ENCODE measurements at regions not wholly inside any gene's neighbourhood (a gene's known extent, or its start where the extent isn't known, plus 50 kb on each side); places are given as distances from the start of the nearest gene placed in this dataset.
"Not testable (repeated sequence)": the region's sequence is repeated elsewhere in the genome, so short reads cannot be mapped to it uniquely, and the experiment has no call there.

- no peak for TF ChIP-seq CTCF (IDR thresholded peaks at IDR 0.05; ENCODE audit: insufficient read depth, low read length, poor library complexity, severe bottlenecking)
- no peak for DNase-seq (ENCODE audit: low read depth)
- no peak overlapping the region for H3K4me3 ChIP-seq (ENCODE audit: low read depth, low read length)
- no peaks in the 10 kb centered on the region for H3K36me3 ChIP-seq (ENCODE audit: control insufficient read depth, insufficient read depth, low read length)
- no peaks in the 10 kb centered on the region for H3K27me3 ChIP-seq (ENCODE audit: control insufficient read depth, insufficient read depth, low read length)
Measured at GRCh38 chr3:191020730-191021396, 158.4 kb upstream of the GMNC start.

- no peaks in the 10 kb centered on the region for H3K27me3 ChIP-seq (ENCODE audit: control insufficient read depth, insufficient read depth, low read length)
- H3K4me3 ChIP-seq (ENCODE audit: low read depth, low read length), result no peak overlapping the region
- H3K36me3 ChIP-seq (ENCODE audit: control insufficient read depth, insufficient read depth, low read length), result no peaks in the 10 kb centered on the region
- DNase-seq (ENCODE audit: low read depth), result no peak
- no peak for TF ChIP-seq CTCF (IDR thresholded peaks at IDR 0.05; ENCODE audit: insufficient read depth, low read length, poor library complexity, severe bottlenecking)
Measured at GRCh38 chr3:191019855-191020254, 157.4 kb upstream of the GMNC start.

GRCh38 chr3:191015960-191016359, 153.5 kb upstream of the GMNC start:
- H3K4me3 ChIP-seq (ENCODE audit: low read depth, low read length); H3K36me3 ChIP-seq (ENCODE audit: control insufficient read depth, insufficient read depth, low read length); H3K27me3 ChIP-seq (ENCODE audit: control insufficient read depth, insufficient read depth, low read length); DNase-seq (ENCODE audit: low read depth): not testable (repeated sequence)

- H3K4me3 ChIP-seq (ENCODE audit: low read depth, low read length), result no peak overlapping the region
- no peak for TF ChIP-seq CTCF (IDR thresholded peaks at IDR 0.05; ENCODE audit: insufficient read depth, low read length, poor library complexity, severe bottlenecking)
- no peaks in the 10 kb centered on the region for H3K27me3 ChIP-seq (ENCODE audit: control insufficient read depth, insufficient read depth, low read length)
- no peak for DNase-seq (ENCODE audit: low read depth)
- H3K36me3 ChIP-seq (ENCODE audit: control insufficient read depth, insufficient read depth, low read length), result no peaks in the 10 kb centered on the region
Measured at GRCh38 chr3:191008074-191008473, 145.6 kb upstream of the GMNC start.

- H3K36me3 ChIP-seq (ENCODE audit: control insufficient read depth, insufficient read depth, low read length), result no peaks in the 10 kb centered on the region
- no peak for DNase-seq (ENCODE audit: low read depth)
- TF ChIP-seq CTCF (IDR thresholded peaks at IDR 0.05; ENCODE audit: insufficient read depth, low read length, poor library complexity, severe bottlenecking), result no peak
- no peak overlapping the region for H3K4me3 ChIP-seq (ENCODE audit: low read depth, low read length)
- H3K27me3 ChIP-seq (ENCODE audit: control insufficient read depth, insufficient read depth, low read length), result no peaks in the 10 kb centered on the region
Measured at GRCh38 chr3:191005790-191006189, 143.3 kb upstream of the GMNC start.

GRCh38 chr3:191003742-191004141, 141.2 kb upstream of the GMNC start:
- Histone ChIP-seq H3K4me3 (ENCODE audit: low read depth, low read length) (no peak overlapping the region), H3K36me3 (ENCODE audit: control insufficient read depth, insufficient read depth, low read length) (no peaks in the 10 kb centered on the region), H3K27me3 (ENCODE audit: control insufficient read depth, insufficient read depth, low read length) (no peaks in the 10 kb centered on the region)
- no peak for DNase-seq (ENCODE audit: low read depth)
- TF ChIP-seq CTCF (IDR thresholded peaks at IDR 0.05; ENCODE audit: insufficient read depth, low read length, poor library complexity, severe bottlenecking), result no peak

All from kidney epithelial cell (primary cell).